GM19455 (cell line): ENCODE measurements at regions not wholly inside any gene's neighbourhood (a gene's known extent, or its start where the extent isn't known, plus 50 kb on each side); places are given as distances from the start of the nearest gene placed in this dataset.
"Not testable (repeated sequence)": the region's sequence is repeated elsewhere in the genome, so short reads cannot be mapped to it uniquely, and the experiment has no call there.

Experiments
- ATAC-seq: cut with Tn5 transposase; IDR thresholded peaks from one replicate; pipeline ENCODE4 v1.9.1; 2021; ENCODE audit not compliant: unreplicated experiment

GRCh38 chr9:126166291-126166690 is 160.3 kb upstream of the MVB12B start:
- no peak for ATAC-seq

DNA sequence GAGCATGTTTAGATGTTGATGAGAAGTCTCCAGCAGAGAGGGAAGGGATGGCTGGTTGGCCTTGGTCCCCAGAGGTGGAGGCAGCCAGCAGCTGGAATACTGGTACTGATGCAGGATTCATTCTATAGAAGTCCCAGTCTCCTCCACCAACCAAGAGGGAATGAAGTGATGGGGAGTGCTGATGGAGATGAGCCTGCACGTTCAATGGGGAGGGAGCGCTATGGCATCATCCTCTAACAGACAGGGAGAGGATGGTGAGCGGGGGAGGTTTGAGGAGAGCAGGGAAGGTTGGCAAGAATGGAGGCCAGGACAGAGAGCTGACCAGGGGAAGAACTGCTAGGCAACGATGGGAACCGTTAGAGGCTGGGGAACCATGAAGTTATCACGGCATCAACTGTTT is 159.8 kb upstream of the MVB12B start:
- no peak for ATAC-seq

- ATAC-seq, result no peak
Observed at GRCh38 chr9:126169736-126170135, 156.9 kb upstream of the MVB12B start.

GRCh38 chr9:126170286-126170823 is 156.3 kb upstream of the MVB12B start:
- no peak for ATAC-seq

- no peak for ATAC-seq
Observed at GRCh38 chr9:126171641-126172040, 155.0 kb upstream of the MVB12B start.

DNA sequence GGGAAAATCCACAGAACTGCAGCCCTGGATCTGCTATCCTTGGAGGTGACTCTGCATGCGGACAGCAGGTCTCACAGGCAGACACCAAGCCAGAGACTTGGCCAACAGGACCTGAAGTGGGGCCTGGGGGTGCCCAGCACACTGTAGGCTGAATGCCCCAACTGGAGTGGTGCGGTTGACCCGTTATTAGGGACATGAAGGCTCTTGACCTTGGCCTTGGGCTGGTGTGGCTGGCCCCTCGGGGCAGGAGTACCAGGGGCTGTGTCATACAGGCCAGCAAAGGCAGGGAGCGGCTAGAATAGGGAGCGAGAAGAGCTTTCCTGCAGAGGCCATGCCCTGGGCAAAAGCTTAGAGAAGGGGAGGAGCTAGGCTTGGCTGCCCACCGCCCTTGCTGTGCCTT is 153.2 kb upstream of the MVB12B start:
- ATAC-seq, result no peak

- no peak for ATAC-seq
Observed at GRCh38 chr9:126173929-126174328, 152.7 kb upstream of the MVB12B start.

DNA sequence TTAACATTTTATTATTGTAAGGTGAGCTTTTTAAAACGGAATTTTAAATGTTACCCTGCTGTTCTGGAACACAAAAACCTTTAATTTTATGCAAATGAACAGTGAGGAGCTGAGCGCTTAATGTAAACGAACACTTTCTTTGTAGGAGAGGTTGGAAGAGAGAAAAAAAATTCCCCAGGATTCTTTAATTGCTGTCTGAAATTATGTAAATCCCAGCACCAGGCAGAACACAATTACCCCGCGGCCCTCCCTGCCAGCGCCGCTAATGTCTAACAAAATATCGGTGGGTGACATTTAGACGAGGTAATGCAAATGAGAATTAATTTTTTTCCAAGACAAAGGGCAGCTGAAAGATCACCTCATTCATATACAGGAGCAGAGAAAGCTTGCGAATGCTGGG is 143.4 kb upstream of the MVB12B start:
- no peak for ATAC-seq

DNA sequence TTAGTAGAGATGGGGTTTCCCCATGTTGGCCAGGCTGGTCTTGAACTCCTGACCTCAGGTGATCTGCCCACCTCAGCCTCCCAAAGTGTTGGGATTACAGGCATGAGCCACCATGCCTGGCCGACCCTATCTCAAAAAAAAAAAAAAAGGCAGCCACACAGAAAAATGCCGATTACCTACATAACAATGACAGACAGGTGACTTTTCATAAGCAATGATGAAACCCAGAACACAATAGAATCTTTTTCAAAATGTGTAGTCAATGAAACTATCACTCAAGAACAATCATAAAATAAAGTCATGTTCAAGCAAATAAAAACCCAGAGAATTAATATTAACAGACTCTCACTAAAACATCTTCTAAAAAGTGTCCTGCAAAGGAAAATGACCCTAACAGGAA is 135.6 kb upstream of the MVB12B start:
- ATAC-seq, result not testable (repeated sequence)

- ATAC-seq, result no peak
Observed at GRCh38 chr9:126198854-126199253, 127.8 kb upstream of the MVB12B start.

DNA sequence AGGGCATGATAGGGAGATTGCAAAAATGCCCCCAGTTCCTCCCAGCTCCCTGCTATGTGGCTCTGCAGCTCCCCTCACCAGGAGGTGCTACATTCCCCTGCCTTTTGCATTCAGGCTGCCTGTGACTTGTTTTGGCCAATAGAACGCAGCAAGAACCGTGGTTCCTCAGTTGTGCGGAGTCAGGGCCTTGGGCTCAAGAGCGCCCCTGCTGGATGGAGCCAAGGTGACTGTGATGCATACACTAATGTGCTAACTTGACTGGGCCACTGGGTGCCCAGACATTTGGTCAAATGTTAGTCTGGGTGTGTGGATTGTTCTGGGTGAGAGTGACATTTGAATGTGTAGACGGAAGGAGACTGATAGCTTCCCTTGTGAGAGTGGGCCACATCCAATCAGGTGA is 123.3 kb upstream of the MVB12B start:
- ATAC-seq, result no peak

GRCh38 chr9:126204197-126204596 is 122.4 kb upstream of the MVB12B start:
- no peak for ATAC-seq

DNA sequence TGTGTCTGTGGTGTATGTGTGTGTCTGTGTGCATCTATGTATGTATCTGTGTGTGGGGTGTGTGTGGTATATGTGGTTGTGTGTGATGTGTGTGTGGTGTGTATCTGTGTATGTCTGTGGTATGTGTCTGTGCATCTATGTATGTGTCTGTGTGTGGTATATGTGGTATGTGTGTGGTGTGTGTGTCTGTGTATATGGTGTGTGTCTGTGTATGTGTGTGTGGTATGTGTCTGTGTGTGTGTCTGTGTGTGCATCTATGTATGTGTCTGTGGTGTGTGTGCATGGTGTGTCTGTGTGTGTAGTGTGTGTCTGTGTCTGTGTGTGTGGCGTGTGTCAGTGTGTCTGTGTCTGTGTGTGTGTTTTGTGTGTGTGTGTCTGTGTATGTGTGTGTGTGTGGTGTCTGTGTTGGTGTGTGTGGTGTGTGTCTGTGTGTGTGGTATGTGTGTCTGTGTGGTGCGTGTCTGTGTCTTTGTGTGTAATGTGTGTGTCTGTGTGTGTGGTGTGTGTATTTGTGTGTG is 121.9 kb upstream of the MVB12B start:
- ATAC-seq, result no peak

DNA sequence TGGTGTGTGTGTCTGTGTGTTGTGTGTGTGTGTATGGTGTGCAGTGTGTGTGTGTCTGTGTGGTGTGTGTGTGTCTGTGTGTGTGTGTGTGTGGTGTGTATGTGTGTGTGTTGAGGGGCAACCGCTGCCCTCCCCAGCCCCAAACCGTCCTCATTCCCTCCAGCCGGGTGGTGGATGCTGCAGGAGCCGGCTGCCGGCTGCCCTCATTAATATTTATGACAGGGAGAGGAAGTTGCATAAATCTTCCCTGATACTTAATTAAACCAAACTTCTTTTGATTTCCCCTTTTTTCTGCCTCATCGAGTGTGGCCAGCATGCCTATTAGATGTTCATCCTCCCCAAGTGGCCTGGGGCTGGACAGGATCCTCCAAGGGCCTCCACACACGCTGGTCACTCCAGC is 121.4 kb upstream of the MVB12B start:
- ATAC-seq, result no peak

GRCh38 chr9:126205845-126206498 is 120.7 kb upstream of the MVB12B start:
- no peak for ATAC-seq

DNA sequence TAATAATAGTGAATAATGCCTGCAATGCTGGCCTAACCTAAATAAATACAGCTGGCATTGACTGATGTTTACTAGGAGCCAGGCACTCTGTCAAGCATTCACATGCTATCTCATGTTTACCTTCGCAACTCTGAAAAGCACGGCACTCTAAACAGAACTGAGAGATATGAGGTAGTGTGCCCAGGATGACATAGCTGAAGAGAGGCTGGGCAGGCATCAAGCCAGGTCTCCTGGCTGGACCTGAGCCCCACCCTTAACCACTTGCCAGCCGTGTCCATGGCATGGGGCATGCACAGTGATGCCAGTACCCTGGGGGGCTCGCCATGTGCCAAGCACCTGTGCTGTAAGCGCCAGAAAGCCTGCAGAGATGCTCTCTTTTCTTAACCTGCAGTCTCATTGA is 119.4 kb upstream of the MVB12B start:
- ATAC-seq, result no peak

GRCh38 chr9:126208216-126208758 is 118.3 kb upstream of the MVB12B start:
- no peak for ATAC-seq

GRCh38 chr9:126211441-126212074 is 115.1 kb upstream of the MVB12B start:
- no peak for ATAC-seq

- ATAC-seq, result no peak
Observed at GRCh38 chr9:126215486-126215885, 111.1 kb upstream of the MVB12B start.

DNA sequence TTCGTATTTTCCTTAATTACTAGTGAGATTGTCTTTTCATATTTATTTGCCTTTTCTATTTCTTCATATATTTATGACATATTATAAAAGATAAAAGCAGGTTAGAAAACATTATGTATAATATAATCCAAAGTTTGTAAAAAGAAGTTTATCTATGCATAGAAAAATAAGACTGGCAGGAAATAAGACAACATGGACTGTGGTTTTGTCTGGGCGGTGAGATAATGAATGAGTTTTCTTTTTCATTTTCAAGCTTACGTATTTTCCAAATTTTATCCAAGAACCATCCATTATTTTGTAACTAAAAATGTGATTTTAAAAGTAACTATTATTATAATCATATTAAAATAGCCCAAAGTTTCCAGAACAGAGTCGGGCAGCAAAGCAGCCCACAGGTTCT is 109.8 kb upstream of the MVB12B start:
- no peak for ATAC-seq

DNA sequence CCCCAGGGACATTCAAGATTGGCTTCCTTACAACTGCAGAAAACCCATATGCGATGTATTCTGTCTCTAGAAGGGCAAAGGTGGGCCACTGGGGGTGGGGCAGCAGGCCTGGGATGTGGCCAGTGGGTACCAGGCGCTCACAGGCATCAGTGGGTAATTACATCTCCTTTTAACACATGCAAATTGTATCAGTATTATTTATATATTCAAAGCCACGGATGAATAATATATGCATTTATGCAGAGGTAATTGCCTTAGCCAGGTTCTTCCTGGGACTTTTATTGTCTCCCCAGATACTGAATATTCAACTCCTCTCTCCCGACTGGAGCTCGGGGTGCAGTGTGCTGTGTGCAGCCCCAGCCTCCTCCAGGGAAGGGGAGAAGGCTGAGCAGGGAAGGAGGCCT is 109.4 kb upstream of the MVB12B start:
- ATAC-seq, result no peak

DNA sequence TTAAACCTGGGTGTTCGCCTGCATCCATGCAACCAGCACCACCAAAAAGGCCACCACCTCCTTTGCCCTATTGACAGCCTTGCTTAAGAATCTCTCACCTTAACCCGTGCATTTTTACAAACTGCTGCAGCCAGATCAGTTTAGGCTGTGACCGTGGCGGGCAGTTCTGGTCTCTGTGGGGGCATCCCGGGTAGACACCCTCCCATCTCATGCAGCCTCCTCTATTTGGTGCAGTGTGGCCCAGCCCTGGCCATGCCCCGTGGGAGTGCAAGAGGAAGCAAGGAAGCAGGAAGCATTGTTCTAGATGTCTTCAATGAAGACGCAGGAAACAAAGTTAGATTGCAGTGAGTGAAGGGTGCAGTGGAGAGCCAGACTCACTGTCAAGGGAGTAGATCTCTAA is 108.8 kb upstream of the MVB12B start:
- ATAC-seq, result no peak
